ENCODE measurements at regions not wholly inside any gene's neighbourhood (a gene's known extent, or its start where the extent isn't known, plus 50 kb on each side); places are given as distances from the start of the nearest gene placed in this dataset.

GRCh38 chr22:46064228-46064965 is 85.9 kb upstream of the PPARA start:
- DNase-seq (ENCODE audit: extremely low read depth in 1 of 2, low read depth in 1 of 2) = no peak

DNA sequence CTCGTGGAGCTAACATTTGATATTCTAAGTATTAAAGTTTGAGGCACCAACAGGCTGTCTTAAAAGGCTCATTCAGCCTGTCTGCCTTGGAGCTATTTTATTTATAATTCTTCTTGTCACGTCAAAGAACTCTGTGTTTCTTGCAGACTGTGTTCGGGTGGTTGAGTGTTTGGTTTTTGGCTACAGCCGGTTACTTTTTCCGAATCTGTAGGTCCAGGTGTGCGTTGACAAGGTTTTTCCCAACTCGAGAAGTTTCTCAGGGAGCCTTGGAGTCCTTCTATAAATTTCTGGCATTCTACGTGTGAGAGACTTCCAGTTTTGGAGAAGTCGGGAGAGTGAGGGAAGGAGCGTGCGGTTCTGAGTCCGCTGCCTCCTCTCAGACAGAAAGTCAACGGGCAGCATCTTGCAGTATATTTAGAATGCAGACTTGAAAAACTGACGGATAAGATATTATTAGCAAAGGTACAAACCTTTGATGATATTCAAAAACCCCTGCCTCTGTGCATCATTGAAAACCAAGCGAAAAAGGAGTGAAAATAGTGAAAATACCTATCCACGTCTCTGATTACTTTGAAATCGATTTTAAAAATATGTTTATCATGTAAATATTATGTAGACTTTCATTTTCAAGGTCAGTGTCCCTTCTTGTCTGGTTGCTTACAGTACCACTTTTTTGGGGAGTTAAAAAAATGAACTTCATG is 85.2 kb upstream of the PPARA start:
- no peak for DNase-seq (ENCODE audit: extremely low read depth in 1 of 2, low read depth in 1 of 2)

DNA sequence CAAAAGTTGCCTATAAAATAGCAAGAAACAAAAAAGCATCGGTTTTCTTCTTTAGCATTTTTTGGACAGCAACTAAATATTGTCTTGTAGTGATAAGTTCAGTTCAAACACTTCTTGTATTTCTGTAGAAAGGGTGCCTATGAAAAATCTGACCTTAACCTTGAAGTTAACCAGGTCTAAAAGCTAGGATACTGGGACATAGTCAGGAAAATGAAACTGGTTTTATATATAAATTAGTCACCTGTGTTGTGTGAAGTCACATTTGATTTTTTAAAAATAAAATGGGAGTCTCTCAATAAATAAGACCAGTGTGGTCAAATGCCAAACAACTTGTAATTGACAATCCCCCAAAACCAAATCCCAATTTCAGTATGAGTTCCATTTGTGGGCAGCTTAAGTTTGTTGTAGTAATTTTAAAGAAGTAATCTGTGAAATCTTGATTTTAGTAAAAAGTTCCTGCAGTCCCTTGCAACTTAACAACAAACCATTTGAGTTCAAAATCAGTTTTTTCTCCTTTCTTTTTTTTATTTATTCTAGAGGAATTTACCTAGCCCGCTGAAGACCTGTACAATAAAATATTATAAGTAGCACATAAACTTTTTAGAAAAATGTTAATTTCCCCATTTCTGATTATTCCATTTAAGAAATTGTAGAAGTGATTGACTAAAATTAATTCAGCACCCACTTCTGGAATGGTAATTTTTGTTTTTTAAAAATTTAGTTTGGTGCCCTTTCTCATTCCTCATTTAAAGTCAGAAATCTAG is 84.5 kb upstream of the PPARA start:
- no peak for DNase-seq (ENCODE audit: extremely low read depth in 1 of 2, low read depth in 1 of 2)

DNA sequence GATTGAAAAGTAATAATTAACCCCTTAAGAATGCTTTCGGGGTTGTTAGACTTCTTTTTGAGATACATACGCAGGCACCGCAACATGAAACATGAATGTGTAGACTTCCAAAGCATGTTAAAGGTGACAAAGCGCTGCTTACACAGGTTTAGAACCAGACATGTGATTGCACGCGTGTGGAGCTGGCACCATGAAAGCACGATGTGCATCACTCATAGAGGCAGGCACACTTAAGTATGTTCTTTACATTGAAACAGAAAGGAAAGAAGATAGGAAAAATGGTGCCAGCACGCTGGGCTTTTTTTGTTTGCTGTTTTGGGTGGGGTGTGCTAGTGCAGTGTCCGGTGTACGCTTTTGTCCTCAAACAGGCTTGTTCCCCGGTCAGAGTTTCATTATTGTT is 83.6 kb upstream of the PPARA start:
- no peak for DNase-seq (ENCODE audit: extremely low read depth in 1 of 2, low read depth in 1 of 2)

GRCh38 chr22:46067159-46068111 is 82.9 kb upstream of the PPARA start:
- DNase-seq (ENCODE audit: extremely low read depth in 1 of 2, low read depth in 1 of 2) = no peak

- no peak for DNase-seq (ENCODE audit: extremely low read depth in 1 of 2, low read depth in 1 of 2)
Measured at GRCh38 chr22:46068181-46068592, 82.1 kb upstream of the PPARA start.

DNA sequence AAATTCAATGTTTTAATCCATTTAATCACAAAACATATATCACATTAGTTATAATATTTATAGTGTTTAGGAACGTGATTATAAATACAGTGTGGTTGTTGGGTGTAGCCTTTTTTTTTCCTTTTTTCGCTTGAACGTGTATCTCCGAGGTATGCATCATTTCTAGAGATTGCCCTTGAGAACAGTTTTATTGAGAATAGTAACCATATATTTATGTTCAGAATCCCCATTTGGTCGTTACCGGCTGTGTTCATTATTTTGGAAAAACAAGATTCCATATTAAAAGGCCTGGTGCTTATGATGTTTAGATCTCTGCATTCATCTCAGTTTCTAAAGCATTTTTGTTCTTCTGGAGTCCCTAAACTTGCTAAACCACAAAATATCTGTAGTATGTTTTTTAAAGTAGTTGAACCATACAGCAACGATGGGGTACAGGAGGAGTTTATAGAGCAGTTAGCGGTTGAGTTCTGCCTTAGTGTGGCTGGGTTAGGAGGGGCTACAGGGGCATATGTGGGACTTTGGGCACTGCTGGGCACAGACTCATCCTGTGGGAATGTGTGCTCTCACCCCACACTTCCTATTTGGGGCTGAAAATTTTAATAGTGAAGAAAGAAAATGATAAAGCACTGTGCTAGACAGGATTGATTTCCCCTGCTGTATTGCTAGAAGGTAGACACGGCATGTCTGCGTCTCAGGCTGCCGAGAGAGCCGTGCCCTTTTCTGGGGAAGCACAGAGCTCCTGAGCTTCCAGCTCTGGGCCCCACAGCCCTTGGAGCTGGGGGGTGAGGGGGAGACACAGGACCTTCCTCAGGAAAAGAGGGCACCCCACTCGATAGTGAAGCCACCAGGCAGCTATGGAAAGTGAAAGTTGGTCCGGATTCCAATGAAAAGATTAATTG is 81.5 kb upstream of the PPARA start:
- no peak for DNase-seq (ENCODE audit: extremely low read depth in 1 of 2, low read depth in 1 of 2)

DNA sequence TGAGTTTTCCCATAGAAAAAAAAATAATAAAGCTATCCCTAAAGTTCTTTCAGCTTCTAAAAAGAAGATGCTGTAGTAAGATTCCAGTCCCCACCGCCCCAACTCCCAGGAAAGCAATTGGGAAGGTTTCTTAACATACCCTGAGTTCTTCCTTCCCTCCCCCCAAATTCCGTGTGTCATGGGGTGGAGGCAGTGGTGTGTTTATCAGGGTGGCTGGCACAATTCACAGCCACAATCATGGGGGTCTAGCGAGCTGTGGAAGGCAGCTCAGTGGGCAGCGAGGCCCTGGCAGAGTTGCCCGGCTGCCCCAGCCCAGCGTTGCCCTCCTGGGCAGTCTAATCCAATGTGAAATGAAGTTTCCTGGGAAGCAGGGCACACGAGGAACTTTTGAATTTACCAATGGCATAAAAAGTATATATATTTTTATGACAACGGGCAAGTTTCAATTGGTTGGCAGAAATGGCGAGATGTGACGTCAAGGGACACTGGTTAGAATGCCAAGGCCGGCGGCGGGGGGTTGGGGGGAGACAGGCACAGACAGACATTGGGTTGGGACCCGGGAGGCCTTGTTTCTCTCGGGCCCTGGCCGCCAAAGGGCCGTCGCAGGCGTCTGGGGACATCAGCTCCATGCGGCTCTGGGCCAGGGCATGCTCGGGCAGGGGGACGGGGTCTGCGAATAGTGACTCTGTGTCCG is 80.7 kb upstream of the PPARA start:
- DNase-seq (ENCODE audit: extremely low read depth in 1 of 2, low read depth in 1 of 2) = no peak

DNA sequence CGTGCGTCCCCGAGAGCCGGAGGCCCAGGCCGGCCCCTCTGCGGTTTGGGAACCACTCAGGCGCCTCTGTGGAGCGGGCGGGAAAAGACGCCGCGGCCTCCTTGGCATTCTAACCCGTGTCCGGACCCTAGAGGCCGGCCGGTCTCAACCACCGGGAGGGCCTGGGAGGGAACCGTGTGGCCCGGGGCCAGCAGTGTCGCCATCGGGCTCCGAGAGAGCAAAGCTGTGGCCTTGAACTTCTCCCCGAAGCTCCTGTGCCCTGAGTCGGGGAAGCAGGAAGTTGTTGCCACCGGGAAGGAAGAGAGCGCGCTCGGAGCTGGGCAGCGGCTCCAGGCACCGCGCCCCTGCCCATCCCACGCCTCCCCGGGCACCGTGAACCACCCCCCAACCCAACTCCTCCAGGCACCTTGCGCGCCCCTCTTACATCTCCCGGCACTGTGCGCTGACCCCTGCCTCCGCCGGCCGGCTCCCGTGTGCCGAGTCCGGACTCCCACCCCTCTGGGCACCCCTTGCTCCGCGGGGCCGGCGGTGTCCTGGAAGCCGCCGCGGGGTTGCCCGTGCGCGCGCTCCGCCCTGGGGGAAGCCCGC is 80.0 kb upstream of the PPARA start:
- DNase-seq (ENCODE audit: extremely low read depth in 1 of 2, low read depth in 1 of 2) = no peak

GRCh38 chr22:46070803-46071450 is 79.4 kb upstream of the PPARA start:
- no peak for DNase-seq (ENCODE audit: extremely low read depth in 1 of 2, low read depth in 1 of 2)

GRCh38 chr22:46071451-46072109 is 78.7 kb upstream of the PPARA start:
- DNase-seq (ENCODE audit: extremely low read depth in 1 of 2, low read depth in 1 of 2) = no peak

DNA sequence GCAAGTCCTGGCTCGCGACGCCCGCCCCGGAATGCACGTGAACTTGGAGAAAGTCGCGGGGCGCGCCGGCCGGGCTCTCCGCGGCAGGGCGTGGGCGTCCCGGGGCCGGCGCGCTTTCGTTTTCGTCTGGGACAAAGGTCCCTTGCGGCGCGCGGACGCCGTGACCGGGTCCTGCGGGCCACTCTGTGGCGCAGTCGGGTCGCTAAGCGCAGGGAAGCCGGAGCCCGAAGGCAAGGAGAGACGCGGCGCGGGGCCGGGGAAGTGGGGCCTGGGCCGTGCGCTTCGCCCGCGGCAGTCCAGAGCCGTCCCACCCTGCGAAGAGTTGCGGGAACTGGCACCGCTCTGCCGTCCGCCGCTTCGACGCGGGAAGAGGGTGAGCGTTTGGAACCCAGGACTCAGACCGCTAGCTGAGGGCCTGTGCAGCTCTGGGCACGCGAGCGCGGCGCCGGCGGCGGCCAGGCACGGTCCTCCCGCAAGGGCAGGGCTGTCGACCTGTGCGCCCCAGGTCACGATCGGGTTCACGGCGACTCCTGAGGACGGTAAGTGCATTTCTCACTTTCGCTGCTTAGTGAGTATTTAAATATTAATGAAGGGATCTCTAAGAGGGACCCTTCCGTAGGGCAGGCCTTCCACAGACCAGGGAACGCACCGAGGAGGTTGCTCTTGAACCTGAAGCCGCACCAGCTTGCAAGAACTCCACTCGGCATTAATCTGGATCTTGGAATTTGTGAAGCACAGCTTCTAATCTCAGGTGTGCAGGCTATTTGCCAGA is 78.0 kb upstream of the PPARA start:
- no peak for DNase-seq (ENCODE audit: extremely low read depth in 1 of 2, low read depth in 1 of 2)

GRCh38 chr22:46072981-46073682 is 77.2 kb upstream of the PPARA start:
- no peak for DNase-seq (ENCODE audit: extremely low read depth in 1 of 2, low read depth in 1 of 2)

DNA sequence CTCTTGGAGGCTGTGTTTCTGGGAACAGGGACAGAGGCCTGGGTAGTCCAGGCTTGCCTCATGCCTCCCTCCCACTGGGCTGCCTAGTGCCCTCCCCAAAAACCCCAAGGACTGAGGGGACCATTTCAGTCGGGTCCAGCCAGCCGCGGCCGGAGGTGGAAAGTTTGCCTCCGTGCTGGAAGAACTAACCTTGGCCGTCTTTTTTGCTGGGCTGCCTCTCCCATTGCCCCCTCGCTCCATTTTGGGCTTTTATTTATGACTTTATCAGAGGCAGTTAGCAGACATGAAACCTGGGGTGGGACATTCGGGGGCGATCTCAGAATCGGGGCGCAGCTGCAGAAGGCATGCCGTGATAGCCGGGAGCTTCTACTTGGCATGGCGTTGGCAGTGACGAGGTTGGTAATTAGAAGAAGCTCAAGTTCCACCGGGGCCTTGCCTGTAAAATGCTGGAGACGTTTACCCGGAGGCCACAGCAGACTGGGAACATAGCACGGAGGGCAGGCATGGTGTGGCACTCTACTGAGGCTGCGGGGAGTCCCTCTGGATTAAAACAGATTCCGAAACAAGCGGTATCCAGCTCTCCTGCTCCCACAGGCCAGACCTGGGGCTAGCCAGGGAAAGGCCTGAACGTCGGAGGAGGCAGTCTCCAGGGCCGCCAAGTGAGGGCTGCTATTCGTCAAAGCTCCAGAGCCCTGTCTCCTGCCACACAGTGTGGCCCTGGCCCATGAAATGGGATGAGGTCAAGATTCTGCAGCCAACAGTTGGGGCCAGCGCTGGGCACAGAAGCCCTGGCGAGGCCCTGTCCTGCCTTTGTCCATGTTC is 76.4 kb upstream of the PPARA start:
- no peak for DNase-seq (ENCODE audit: extremely low read depth in 1 of 2, low read depth in 1 of 2)

GRCh38 chr22:46074771-46075551 is 75.4 kb upstream of the PPARA start:
- no peak for DNase-seq (ENCODE audit: extremely low read depth in 1 of 2, low read depth in 1 of 2)
